GM21786 (cell line): ENCODE measurements at regions not wholly inside any gene's neighbourhood (a gene's known extent, or its start where the extent isn't known, plus 50 kb on each side); places are given as distances from the start of the nearest gene placed in this dataset.

Source experiments
- ATAC-seq: cut with Tn5 transposase; IDR thresholded peaks from one replicate; pipeline ENCODE4 v1.9.1; 2021; ENCODE audit not compliant: unreplicated experiment

DNA sequence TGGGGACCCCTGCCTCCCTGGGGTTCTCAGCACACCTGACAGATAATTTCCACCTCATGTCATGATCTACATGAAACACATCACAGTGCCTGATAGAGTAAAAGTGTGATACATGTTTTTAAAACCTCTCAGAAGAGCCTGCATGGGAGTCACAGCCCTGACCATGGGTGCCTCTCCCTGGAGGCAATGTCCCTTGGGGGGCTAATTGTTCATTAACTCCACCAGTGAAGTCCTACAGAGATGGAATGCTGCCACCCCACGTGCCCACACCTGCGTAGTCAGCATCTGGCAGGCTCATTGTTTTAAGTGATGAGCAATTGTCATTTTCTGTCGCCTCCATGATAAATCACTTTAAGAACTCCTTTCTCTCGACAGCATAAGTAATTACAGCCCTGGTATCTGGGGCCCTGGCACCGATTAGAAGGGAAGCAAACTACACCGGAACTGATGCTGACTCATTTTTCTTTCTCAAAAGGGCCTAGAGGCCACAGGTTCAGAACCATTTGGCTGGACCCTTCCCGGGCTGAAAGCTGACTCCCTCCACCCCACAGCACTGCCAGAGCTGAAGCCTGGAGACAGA is 109.6 kb upstream of the GJB5 start:
- ATAC-seq: no peak

DNA sequence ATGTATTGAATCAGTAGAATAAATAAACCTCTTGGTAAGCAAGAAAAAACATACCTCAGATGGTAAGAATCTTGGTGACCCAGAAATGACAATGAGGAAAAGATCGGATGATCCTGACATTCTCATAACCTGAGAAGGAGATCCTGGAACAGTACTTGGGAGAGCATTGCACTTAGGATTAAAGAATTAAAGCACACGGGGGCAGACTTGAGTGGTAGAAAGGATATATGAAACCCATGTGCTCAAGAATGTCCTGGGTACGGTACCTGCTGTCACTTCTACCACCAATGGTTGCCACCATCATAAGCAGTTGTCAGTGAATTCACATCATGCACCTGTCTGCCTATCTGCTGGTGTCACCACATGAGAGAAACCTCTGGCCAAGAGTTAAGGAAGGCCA is 108.9 kb upstream of the GJB5 start:
- no peak for ATAC-seq

DNA sequence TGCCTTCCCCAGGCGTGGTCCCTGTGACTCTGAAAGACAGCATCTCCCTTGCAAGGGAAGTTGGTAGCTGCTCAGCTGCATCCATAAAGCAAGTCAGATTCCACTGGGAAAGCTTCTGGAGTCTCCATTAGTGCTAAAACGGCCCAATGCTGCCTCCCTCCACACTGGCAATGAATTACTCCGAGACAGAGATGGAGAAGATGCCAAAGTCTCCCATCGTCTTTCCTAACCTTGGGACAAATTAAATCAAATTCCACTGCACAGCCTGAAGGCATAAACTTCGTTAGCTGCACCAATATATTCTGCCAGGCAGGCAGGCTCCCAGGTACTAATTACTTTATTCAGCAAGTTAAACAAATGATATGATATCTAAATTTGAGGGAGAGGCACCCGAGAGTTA is 106.3 kb upstream of the GJB5 start:
- no peak for ATAC-seq

DNA sequence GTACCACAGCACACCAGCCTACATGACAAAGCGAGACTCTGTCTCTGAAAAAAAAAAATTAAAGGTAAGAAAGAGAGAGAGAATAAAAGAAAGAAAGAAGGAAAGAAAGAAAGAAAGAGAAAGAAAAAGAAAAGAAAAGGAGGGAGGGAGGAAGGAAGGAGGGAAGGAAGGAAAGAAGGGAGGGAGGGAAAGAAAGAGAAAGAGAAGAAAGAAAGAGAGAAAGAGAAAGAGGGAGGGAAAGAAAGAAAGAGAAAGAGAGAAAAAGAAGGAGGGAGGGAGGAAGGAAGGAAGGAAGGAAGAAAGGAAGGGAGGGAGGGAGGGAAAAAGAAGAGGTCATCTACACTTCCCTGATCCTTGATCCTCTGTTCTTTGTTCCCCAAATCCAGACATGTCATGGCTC is 104.8 kb upstream of the GJB5 start:
- no peak for ATAC-seq

DNA sequence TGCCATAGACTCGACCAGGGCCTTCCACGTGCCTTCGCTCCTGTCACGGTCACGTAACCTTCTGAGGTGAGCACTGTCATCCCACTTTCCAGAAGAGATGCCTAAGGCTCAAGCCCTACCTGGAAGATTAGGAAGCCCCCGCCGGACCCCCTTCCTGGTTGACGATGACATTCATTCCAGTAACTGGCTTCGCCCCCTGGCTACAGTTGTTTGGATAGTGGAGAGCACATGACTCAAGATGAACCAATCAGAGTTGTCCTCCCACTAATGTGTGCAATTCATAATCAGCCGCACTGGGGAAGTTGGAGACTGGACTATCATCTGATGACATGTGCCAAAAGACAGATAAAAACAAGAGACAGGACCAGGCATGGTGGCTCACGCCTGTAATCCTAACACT is 104.0 kb upstream of the GJB5 start:
- ATAC-seq: no peak

DNA sequence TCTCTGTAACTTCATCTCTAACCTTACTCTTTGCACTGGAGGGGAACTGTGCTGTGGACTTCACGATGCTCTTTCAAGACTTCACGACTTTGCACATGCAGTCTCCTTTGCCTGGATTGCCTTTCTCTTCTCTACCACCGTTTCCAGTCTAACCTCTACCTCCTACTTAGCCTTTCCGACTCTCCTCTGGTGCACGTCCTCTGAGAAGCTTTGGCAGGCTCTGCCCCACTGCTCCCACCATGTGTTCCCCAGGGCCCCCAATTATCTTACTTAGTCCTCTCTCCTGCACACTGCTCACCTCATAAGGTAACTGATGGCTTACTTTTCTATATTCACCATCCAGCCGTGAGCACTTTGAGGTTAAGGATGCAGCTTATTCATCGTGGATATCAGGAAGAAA is 101.7 kb upstream of the GJB5 start:
- ATAC-seq: no peak

DNA sequence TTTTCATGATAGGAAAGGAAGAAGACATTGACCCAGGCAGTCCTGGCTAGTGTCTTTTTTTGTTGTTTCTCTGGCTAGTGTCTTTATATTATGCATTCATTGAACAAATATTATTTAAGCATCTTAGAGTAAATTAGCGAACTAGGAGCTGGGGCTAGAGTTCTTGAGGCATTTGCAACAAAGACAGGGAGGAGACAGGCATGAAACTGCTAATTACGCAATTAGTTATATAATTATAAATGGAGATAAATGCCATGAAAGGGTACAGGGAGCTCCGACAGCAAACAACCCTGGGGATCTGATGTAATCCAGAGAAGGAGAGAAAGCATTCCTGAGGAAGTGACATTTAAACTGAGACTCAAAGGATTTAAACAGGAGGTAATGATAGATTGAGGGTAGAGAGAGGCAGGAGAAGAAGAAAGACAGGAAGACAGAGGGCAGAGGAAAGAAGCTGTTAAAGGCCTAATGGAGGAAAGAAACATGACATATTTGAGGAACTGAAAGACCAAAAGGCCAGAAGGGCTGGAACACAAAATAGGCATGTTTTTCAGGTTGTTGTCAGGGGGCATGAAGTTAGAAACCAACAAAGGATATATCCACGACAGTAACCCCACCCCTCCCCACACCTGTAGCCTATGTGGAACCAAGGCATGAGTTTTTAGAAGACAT is 99.5 kb upstream of the GJB5 start:
- ATAC-seq: no peak

DNA sequence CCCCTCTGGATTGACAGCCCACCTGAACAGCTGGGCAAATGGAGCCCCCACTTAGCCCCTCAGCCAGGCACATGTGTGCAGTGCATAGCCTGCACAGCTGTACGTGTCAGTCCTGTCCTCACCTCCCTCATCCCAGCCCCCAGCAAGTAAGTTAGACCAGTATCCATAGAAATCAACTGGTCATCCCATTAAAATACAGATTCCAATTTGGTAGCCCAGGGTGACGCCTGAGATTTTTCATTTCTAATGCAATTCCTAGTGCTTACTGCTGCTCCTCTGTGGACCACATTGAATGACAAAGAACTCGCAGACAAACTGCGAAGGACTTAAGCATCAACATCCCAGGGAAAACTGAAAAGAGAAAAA is 99.0 kb upstream of the GJB5 start:
- ATAC-seq: no peak

DNA sequence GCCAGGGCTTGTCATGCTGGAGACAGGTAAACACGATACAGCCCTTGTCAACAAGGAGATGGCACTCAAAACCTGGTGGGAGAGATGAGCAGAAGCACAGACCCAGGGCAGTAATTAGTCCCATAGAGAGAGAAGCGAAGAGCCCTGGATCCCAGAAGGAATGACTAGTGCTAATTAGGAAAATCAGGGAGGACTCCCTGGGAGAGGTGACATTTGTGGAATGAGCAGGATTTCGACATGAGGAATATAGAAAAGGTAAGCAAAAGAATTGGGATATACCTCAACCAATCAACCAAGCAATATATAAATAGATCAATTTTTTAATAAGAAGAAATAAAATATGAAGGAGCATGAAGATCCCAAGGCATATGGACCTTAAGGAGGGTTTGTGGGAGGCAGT is 98.5 kb upstream of the GJB5 start:
- no peak for ATAC-seq

DNA sequence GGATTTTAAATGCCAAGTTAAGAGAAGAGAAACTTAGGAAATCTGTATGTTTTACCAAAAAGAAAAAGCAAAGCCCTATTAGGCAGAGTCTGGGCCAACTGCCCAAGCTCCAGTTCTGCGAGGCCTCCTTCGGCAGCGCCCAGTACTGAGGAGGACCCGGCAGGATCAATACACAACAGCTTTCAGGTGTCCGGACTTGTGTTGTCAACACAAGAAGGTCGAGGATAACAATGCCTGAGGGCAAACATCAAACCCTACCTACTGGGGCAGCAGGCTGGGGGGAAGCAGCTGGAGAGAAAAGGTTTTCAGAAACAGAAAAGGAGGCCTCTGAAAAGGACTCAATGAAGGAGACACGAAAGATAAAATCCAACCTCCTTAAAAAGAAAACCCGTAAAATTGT is 98.1 kb upstream of the GJB5 start:
- ATAC-seq: no peak

DNA sequence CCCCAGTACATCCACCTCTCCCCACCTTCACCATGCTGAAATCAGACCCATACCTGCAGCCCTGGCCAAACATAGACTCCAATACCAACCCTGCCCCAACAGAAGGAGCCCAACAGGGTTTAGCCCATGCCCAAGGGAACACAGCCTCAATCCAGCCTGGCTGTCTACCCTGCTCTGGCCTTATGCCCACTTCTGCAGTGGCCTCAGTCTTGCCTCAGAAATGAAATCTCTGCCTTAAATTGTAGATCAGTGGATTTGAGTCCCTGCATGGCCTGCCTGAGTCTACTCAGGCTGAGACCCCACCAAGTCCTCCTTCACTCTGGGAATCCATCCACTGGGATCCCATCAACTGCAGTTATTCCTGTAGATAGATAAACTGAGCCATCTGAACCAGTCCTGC is 97.6 kb upstream of the GJB5 start:
- no peak for ATAC-seq

DNA sequence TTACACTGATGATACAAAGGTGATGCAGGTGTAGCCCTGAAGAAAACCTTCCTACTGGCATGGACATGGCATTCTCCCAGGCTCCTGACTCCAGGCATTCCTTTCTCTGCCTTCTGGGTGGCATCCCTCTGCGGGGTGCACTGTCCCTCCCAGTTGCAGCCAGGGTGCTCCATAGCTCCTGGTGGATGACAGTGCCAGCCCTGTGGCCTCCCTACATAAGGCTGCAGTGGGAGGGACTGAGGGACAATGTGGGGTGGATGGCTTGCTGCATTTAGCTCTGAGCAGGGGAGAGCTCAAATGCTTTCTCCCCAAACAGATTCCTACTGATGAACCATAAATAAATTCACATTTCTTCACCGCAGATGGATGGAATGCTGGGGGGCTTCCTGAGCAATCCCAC is 97.0 kb upstream of the GJB5 start:
- no peak for ATAC-seq

DNA sequence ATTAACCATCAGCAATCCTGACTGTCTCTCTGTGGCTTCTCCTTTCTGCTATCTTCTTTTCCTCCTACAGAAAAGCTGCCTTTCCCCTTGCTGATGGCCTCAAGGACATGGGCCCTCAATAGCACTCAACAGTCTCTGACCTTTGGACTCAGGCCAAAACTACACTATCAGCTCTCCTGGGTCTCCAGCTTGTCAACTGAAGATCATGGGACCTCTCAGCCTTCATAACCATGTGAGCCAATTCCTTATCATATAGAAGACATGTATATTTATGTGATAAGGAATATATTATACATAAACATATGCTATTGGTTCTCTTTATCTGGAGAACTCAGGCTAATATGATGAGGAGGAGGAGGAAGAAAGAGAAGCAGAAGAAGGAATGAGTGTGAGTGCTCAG is 91.8 kb upstream of the GJB5 start:
- no peak for ATAC-seq

DNA sequence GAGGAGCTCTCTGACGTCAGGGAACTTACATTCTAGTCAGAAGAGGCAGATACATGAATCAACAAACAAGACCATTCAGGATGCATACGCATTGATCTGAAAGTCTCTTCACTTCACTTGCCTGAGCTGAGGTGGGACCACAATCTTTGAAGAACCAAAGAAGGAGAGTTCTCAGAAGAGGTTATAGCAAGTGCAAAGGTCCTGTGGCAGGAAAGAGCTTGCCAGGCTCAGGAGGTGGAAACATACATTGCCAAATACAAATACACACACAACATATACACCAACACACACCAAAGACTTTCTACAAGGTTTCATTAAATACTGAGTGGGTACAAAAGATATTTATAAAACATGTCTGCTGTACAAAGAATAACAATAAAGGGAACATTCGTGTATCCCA is 86.8 kb upstream of the GJB5 start:
- ATAC-seq: no peak

DNA sequence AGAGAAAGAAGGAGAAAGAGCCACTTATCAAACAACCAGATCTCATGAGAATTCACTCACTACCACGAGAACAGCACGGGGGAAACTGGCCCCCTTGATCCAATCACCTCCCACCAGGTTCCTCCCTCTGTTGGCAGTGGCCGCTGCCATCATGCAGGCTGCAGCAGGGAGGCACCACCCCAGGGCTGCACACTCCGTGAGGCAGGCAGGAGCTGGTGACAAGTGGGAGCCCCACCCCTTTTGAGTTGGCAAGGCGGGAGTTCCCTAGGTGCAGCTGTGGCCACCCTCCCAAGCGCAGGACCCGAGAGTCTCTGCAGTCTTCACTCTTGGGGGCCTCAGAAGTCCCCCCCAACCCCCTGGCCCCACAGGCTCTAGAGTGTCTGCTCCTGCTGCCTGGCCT is 83.9 kb upstream of the GJB5 start:
- ATAC-seq: no peak

DNA sequence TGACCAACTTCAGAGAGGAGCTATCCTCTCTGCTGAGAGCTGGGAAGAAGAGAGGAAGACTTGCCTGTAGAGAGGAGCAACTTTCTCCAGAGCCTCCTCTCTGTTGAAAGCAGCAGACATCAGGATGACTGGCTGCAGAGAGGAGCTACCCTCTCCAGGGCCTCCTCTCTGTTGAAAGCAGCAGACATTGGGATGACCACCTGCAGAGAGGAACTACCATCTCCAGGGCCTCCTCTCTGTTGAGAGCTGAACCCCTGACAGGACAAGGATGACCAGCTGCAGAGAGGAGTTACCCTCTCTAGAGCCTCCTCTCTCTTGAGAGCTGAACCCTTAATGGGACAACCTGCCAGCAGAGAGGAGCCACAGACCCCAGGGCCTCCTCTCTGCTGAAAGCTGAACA is 83.0 kb upstream of the GJB5 start:
- ATAC-seq: no peak

DNA sequence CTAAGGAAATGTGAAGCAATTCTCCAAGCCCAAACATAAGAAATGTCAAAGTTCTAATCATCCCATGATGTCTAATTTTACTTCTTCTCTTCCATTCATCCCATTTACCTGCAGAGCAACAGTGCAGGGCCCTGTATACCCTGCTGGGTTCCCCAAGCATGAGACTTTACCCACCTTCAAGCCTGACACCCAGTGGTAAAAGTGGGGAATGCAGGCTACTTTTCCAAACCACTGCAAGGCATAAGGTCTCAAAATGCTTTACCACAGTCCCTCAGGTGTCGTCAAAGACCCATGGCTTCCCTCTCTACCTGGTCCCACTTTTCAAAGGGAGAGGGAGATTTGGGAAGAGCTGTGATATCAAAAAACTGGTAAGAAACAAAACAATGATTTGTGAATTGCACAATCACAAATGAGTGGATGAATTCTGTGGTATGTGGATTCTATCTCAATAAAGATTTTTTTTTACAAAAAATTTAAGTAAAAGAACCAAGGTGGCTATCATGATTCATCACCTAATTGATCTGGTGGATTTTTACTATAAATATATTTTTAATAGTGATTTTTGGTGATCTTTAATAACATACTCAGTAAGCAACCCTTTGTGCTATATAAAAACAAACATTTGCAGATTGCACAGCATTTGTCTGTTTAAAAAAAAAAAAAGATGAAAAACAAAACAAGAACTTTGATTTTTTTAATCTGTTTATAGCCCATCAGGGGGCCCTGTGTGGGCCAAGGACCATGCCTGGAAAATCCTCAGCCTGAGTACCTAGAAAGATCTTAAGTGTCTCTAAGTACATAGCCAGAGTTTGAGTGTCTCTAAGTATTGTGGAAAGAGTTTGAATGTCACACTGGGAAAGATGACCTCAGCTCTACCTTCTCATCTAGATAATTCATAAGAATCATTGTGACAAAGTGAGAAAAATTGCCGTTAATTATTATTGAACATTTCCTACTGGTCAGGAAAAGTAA is 73.1 kb upstream of the GJB5 start:
- ATAC-seq: no peak

DNA sequence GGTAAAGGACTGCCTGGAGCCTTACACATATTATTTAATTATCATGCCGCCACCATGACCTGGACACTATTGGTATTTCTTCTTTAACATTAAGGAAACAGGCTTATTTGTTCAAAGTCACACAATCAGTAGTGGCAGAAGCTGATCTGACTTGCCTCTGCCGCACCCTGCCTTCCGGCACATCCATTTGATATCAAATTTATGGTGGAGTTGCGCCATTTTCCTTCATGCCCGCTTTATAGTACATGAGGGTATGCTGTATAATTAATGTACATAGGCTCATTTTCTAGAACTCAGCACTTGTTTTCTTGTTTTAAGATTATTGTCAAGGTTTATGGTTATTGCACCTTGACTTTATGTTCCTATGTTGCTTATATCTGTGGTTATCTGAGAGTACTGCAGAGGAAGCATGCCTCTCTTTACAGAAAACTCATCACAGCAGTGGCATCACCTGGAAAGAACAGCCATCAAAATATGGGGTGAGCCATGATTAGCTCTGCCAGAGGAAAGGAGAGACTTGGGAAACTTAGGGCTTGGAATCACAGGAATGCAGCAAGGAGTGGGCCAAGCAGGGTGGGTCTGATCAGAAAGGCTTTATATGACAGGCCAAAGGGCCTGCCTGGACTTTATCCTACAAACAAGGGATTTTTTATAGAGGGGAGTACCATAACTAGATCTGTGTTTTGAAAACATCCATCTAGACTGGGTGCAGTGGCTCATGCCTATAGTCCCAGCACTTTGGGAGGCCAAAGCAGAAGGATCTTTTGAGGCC is 72.2 kb upstream of the GJB5 start:
- ATAC-seq: no peak

DNA sequence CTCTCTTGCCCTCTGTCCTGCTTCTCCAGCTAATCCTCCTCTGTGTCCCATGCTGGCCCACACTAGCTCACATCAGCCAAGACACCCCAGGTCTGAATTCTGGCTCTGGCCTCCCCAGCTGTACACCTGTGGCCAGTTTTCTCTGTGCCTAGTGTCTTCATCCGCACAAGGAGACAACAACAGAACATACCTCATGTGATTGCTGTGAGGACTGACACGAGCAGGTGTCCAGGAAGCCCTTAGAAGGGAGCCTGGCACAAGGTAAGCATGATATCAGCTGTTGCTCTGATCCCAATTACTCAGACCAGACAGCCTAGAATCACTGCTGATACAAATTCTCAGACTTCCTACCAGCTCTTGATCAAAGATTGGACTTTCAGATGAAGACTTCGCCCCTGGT is 71.2 kb upstream of the GJB5 start:
- no peak for ATAC-seq

DNA sequence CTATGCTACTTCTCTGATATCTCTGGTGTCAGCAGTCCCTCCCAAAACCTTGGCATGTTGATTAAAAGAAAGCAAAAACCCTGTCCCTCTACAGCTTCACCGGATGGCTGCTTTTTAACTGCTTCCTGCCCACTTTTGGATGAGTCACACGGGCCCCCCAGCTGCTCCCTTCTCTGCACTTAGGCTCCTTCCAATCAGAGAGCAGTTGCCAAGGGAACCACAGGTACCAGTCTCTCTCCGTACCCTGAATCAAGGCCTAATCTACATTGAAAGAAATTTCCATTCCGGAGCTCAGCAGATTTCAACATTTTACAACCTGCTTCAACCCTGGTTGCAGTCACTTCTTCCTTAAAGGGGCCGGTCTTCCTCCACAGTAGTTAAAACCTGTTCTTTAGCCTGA is 70.6 kb upstream of the GJB5 start:
- ATAC-seq: no peak

DNA sequence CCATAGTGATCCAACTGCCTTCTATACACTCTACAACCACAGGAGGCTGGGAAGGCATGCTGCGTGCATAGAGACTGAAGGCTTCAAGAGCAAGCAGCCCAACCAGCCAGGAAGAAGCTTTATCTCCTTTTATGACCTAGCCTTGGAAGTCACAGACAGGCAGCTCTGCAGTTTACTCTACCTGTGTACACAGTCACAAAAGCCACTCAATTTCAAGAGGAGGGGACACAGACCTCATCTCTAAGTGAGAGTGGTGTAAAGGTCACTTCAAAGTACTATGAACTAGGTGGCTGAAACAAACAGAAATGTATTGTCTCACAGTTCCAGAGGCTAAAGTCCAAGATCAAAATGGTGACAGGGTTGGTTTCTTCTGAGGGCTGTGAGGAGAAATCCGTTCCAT is 69.6 kb upstream of the GJB5 start:
- ATAC-seq: no peak

DNA sequence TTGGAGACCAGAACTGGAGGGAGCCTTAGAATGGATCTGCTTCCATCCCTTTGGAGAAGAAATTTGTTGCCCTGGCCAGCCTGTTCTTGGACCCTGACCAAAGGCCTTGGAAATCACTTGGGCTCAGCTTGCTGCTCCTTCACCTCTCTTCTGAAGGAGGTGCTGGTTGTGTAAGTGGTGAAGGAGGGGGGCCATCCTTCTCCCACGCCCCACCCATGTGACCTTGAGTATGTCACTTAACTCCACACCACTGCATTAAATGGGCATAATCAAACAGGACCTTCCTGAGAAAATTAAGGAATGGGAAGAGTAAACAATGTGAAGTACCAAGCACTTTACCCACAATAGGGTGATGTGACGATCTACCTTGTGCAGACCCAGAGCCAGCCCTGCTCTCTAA is 68.3 kb upstream of the GJB5 start:
- ATAC-seq: no peak
